ENCODE measurements at regions not wholly inside any gene's neighbourhood (a gene's known extent, or its start where the extent isn't known, plus 50 kb on each side); places are given as distances from the start of the nearest gene placed in this dataset.

GRCh38 chr5:121246971-121247370, 604.7 kb upstream of the FTMT start:
- no peak overlapping the region for H3K27ac ChIP-seq (ENCODE audit: low read depth, low read length)
- H3F3A ChIP-seq (ENCODE audit: control insufficient read depth, insufficient read depth): no peaks in the 10 kb centered on the region
- no peaks in the 10 kb centered on the region for H3K79me2 ChIP-seq (ENCODE audit: control insufficient read depth, low read length)
- H3K4me3 ChIP-seq (ENCODE audit: low read length): no peak overlapping the region
- no peaks in the 10 kb centered on the region for H4K20me1 ChIP-seq (ENCODE audit: control insufficient read depth, insufficient read depth, low read depth, low read length)
- TF ChIP-seq EZH2phosphoT487 (IDR thresholded peaks at IDR 0.05; ENCODE audit: borderline replicate concordance, low read length): no peak
- no peak for TF ChIP-seq CTCF (IDR thresholded peaks at IDR 0.05; ENCODE audit: low read depth, low read length, poor library complexity, severe bottlenecking)
- no peaks in the 10 kb centered on the region for H3K4me1 ChIP-seq (ENCODE audit: control insufficient read depth, low read length)
- no peak overlapping the region for H3K4me2 ChIP-seq (ENCODE audit: low read length)
- no peaks in the 10 kb centered on the region for H3K9me3 ChIP-seq (ENCODE audit: control insufficient read depth, insufficient read depth, low read length)
- H3K36me3 ChIP-seq (ENCODE audit: control insufficient read depth, low read length): no peaks in the 10 kb centered on the region
- no peaks in the 10 kb centered on the region for H3K27me3 ChIP-seq (ENCODE audit: control insufficient read depth, low read length)
- H3K9me2 ChIP-seq (replicated peaks; ENCODE audit: control insufficient read depth, low read length): no peaks in the 10 kb centered on the region

DNA sequence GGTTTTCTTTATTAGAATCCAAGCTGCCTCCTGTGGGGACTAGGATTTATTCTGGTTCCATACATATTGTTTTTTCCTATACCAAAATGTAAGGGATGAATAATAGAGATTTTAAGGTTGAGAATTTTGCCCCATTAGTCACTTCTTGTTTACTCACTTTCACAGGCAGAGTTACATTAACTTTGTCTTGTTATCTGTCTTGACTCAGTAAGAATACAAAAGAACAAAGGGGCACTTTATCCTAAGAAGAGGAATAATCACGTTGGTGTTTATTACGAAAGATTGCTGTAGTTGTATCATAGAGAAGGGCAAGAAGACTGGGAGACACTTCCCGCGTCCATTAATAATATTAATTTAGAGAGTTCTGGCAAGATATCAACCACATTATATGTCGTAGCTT, 599.7 kb upstream of the FTMT start:
- Histone ChIP-seq H3K4me3 (ENCODE audit: low read length) (no peak overlapping the region), H4K20me1 (ENCODE audit: control insufficient read depth, insufficient read depth, low read depth, low read length) (no peaks in the 10 kb centered on the region), H3K9me3 (ENCODE audit: control insufficient read depth, insufficient read depth, low read length) (no peaks in the 10 kb centered on the region), H3K27me3 (ENCODE audit: control insufficient read depth, low read length) (no peaks in the 10 kb centered on the region), H3K4me1 (ENCODE audit: control insufficient read depth, low read length) (no peaks in the 10 kb centered on the region), H3F3A (ENCODE audit: control insufficient read depth, insufficient read depth) (no peaks in the 10 kb centered on the region), H3K27ac (ENCODE audit: low read depth, low read length) (no peak overlapping the region), H3K4me2 (ENCODE audit: low read length) (no peak overlapping the region), H3K36me3 (ENCODE audit: control insufficient read depth, low read length) (no peaks in the 10 kb centered on the region), H3K9me2 (replicated peaks; ENCODE audit: control insufficient read depth, low read length) (no peaks in the 10 kb centered on the region), H3K79me2 (ENCODE audit: control insufficient read depth, low read length) (no peaks in the 10 kb centered on the region)
- TF ChIP-seq CTCF (IDR thresholded peaks at IDR 0.05; ENCODE audit: low read depth, low read length, poor library complexity, severe bottlenecking): no peak
- TF ChIP-seq EZH2phosphoT487 (IDR thresholded peaks at IDR 0.05; ENCODE audit: borderline replicate concordance, low read length): no peak

DNA sequence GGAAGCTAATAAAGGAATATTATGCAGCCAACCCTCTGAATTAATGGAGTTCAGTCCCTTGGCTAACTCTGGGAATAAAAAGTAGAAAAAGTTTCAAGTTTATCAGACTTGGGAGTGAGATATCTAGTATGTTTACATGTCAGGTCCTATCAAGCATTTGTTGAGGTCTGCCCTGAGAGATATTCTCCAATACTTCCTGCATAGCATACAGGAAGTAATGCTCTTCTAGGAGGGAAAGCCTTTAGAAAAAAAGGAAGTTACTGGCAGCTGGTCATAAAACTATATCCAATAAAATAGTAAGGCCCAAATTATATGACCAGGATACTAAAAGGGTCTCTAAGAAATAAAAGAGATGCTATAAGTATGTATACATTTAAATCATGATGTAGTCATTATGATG, 594.1 kb upstream of the FTMT start:
- TF ChIP-seq CTCF (IDR thresholded peaks at IDR 0.05; ENCODE audit: low read depth, low read length, poor library complexity, severe bottlenecking) (no peak), EZH2phosphoT487 (IDR thresholded peaks at IDR 0.05; ENCODE audit: borderline replicate concordance, low read length) (no peak)
- no peaks in the 10 kb centered on the region for H3K79me2 ChIP-seq (ENCODE audit: control insufficient read depth, low read length)
- no peak overlapping the region for H3K4me2 ChIP-seq (ENCODE audit: low read length)

GRCh38 chr5:121263456-121263855, 588.2 kb upstream of the FTMT start:
- no peaks in the 10 kb centered on the region for H3K4me1 ChIP-seq (ENCODE audit: control insufficient read depth, low read length)
- no peaks in the 10 kb centered on the region for H3F3A ChIP-seq (ENCODE audit: control insufficient read depth, insufficient read depth)
- peaks cover 7% of the 10 kb centered on the region; the same call in 1 of the 2 replicates for H3K9me3 ChIP-seq (ENCODE audit: control insufficient read depth, insufficient read depth, low read length)
- no peak overlapping the region for H3K4me2 ChIP-seq (ENCODE audit: low read length)
- no peaks in the 10 kb centered on the region for H4K20me1 ChIP-seq (ENCODE audit: control insufficient read depth, insufficient read depth, low read depth, low read length)
- H3K4me3 ChIP-seq (ENCODE audit: low read length): no peak overlapping the region
- H3K36me3 ChIP-seq (ENCODE audit: control insufficient read depth, low read length): no peaks in the 10 kb centered on the region
- H3K27ac ChIP-seq (ENCODE audit: low read depth, low read length): no peak overlapping the region
- H3K27me3 ChIP-seq (ENCODE audit: control insufficient read depth, low read length): no peaks in the 10 kb centered on the region
- H3K79me2 ChIP-seq (ENCODE audit: control insufficient read depth, low read length): no peaks in the 10 kb centered on the region
- no peak for TF ChIP-seq CTCF (IDR thresholded peaks at IDR 0.05; ENCODE audit: low read depth, low read length, poor library complexity, severe bottlenecking)
- no peak for TF ChIP-seq EZH2phosphoT487 (IDR thresholded peaks at IDR 0.05; ENCODE audit: borderline replicate concordance, low read length)
- H3K9me2 ChIP-seq (replicated peaks; ENCODE audit: control insufficient read depth, low read length): no peaks in the 10 kb centered on the region

More for the DNA sequence above, 594.1 kb upstream of the FTMT start:
- H3F3A ChIP-seq (ENCODE audit: control insufficient read depth, insufficient read depth): no peaks in the 10 kb centered on the region
- H3K4me1 ChIP-seq (ENCODE audit: control insufficient read depth, low read length): no peaks in the 10 kb centered on the region
- no peak overlapping the region for H3K27ac ChIP-seq (ENCODE audit: low read depth, low read length)
- H3K36me3 ChIP-seq (ENCODE audit: control insufficient read depth, low read length): no peaks in the 10 kb centered on the region
- no peak overlapping the region for H3K4me3 ChIP-seq (ENCODE audit: low read length)
- no peaks in the 10 kb centered on the region for H4K20me1 ChIP-seq (ENCODE audit: control insufficient read depth, insufficient read depth, low read depth, low read length)
- H3K9me3 ChIP-seq (ENCODE audit: control insufficient read depth, insufficient read depth, low read length): no peaks in the 10 kb centered on the region
- no peaks in the 10 kb centered on the region for H3K27me3 ChIP-seq (ENCODE audit: control insufficient read depth, low read length)
- H3K9me2 ChIP-seq (replicated peaks; ENCODE audit: control insufficient read depth, low read length): no peaks in the 10 kb centered on the region
